IMR-90 (cell line): ENCODE measurements at regions not wholly inside any gene's neighbourhood (a gene's known extent, or its start where the extent isn't known, plus 50 kb on each side); places are given as distances from the start of the nearest gene placed in this dataset.

Source experiments
- CEBPB ChIP-seq: IDR thresholded peaks from 2 replicates; pipeline ENCODE4 v1.6.1; 2012; ENCODE audit warnings: low read depth, low read length, improper control_type of control experiment
- POLR2A ChIP-seq: IDR thresholded peaks from 2 replicates; pipeline ENCODE4 v1.6.1; 2012; ENCODE audit warnings: mild to moderate bottlenecking, low read depth, low read length
- RCOR1 ChIP-seq: IDR thresholded peaks from 2 replicates; pipeline ENCODE4 v1.6.1; 2012; ENCODE audit warnings: mild to moderate bottlenecking, low read length, improper control_type of control experiment; ENCODE audit not compliant: insufficient replicate concordance
- TF ChIP-seq, protein P1 (sequence below): conservative IDR thresholded peaks from 2 replicates; pipeline ENCODE4 v1.5.1; 2012; ENCODE audit warnings: mild to moderate bottlenecking, low read depth, low read length, improper control_type of control experiment

- TF ChIP-seq POLR2A (no peak), CEBPB (no peak), RCOR1 (no peak)
- TF ChIP-seq, protein P1, sequence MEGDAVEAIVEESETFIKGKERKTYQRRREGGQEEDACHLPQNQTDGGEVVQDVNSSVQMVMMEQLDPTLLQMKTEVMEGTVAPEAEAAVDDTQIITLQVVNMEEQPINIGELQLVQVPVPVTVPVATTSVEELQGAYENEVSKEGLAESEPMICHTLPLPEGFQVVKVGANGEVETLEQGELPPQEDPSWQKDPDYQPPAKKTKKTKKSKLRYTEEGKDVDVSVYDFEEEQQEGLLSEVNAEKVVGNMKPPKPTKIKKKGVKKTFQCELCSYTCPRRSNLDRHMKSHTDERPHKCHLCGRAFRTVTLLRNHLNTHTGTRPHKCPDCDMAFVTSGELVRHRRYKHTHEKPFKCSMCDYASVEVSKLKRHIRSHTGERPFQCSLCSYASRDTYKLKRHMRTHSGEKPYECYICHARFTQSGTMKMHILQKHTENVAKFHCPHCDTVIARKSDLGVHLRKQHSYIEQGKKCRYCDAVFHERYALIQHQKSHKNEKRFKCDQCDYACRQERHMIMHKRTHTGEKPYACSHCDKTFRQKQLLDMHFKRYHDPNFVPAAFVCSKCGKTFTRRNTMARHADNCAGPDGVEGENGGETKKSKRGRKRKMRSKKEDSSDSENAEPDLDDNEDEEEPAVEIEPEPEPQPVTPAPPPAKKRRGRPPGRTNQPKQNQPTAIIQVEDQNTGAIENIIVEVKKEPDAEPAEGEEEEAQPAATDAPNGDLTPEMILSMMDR, result no peak
Observed at GRCh38 chr5:44085083-44085482, 304.1 kb downstream of the FGF10 start.
